Caco-2 (cell line): ENCODE measurements at regions not wholly inside any gene's neighbourhood (a gene's known extent, or its start where the extent isn't known, plus 50 kb on each side); places are given as distances from the start of the nearest gene placed in this dataset.

Experiments
- BruUV-seq: library from RNA; stranded (reverse); fragments of 400-500 nt; replicated peaks from 2 replicates; lab custom pipeline; 2021; lab: Mats Ljungman, UMichigan
- CTCF ChIA-PET: fragments of 300-600 bp; sonication (Branson Sonifier 250); formaldehyde crosslinking; loops from one replicate; lab custom pipeline; 2022; ENCODE audit warnings: antibody characterized with exemption; lab: Charles Lee
- POLR2A ChIA-PET: fragments of 300-600 bp; sonication (Branson Sonifier 250); formaldehyde crosslinking; loops from one replicate; lab custom pipeline; 2022; ENCODE audit warnings: antibody characterized with exemption; lab: Charles Lee
- DNase-seq, 2 experiments: peaks; one replicate each; pipeline versions ENCODE4 v3.0.0 to v3.0.0-alpha.2; 2020 to 2022
- H3K27me3 ChIP-seq: replicated peaks from 2 replicates; pipeline ENCODE4 v1.6.0; 2011; ENCODE audit warnings: low read length; ENCODE audit not compliant: control insufficient read depth, insufficient read depth
- H3K36me3 ChIP-seq: 2 replicates; pipeline ENCODE4 v1.5.1; 2011; ENCODE audit warnings: low read length; ENCODE audit not compliant: control insufficient read depth, insufficient read depth
- H3K4me1 ChIP-seq: fragments of 250-450 bp; sonication (Bioruptor Pico); 2 replicates; pipeline ENCODE4 v1.5.1; 2020; ENCODE audit warnings: mild to moderate bottlenecking
- H3K4me3 ChIP-seq: 2 replicates; pipeline ENCODE4 v1.5.1; 2011; ENCODE audit warnings: low read depth, mild to moderate bottlenecking, control low read depth, low read length
- H3K9me3 ChIP-seq: fragments of 250-450 bp; sonication (Bioruptor Pico); 2 replicates; pipeline ENCODE4 v1.5.1; 2020; ENCODE audit warnings: mild to moderate bottlenecking, moderate library complexity
- H3K27ac Mint-ChIP-seq: one replicate; pipeline ENCODE4 v1.8.0; 2022; ENCODE audit warnings: mixed read lengths; ENCODE audit not compliant: unreplicated experiment
- H3K27me3 Mint-ChIP-seq: one replicate; pipeline ENCODE4 v1.8.0; 2022; ENCODE audit warnings: mixed read lengths; ENCODE audit not compliant: insufficient read depth, unreplicated experiment
- H3K36me3 Mint-ChIP-seq: one replicate; pipeline ENCODE4 v1.8.0; 2022; ENCODE audit warnings: mild to moderate bottlenecking, mixed read lengths; ENCODE audit not compliant: insufficient read depth, unreplicated experiment
- H3K4me1 Mint-ChIP-seq: one replicate; pipeline ENCODE4 v1.8.0; 2022; ENCODE audit warnings: low read depth, mixed read lengths; ENCODE audit not compliant: unreplicated experiment
- H3K4me3 Mint-ChIP-seq: one replicate; pipeline ENCODE4 v1.8.0; 2022; ENCODE audit warnings: mild to moderate bottlenecking, moderate library complexity, mixed read lengths; ENCODE audit not compliant: unreplicated experiment
- H3K9me3 Mint-ChIP-seq: one replicate; pipeline ENCODE4 v1.8.0; 2022; ENCODE audit warnings: mixed read lengths; ENCODE audit not compliant: unreplicated experiment
- CTCF ChIP-seq, 2 experiments: fragments of 200-600 bp in 1 of 2; IDR thresholded peaks; 1 replicate in 1 of 2; 2 replicates in 1 of 2; pipeline versions ENCODE4 v1.5.1 to v1.8.0; 2011 to 2022; ENCODE audit warnings: antibody characterized with exemption in 1 of 2, control low read depth in 1 of 2, inconsistent platforms in 1 of 2, low read depth in 1 of 2, low read length in 1 of 2, mild to moderate bottlenecking in 1 of 2, moderate library complexity in 1 of 2; ENCODE audit not compliant: insufficient read depth in 1 of 2, severe bottlenecking in 1 of 2, unreplicated experiment in 1 of 2
- intact Hi-C: fragments of 100-400 bp; cut with micrococcal nuclease; formaldehyde crosslinking; loops from one replicate; pipeline ENCODE4 v1.10.0; 2022; ENCODE audit not compliant: unreplicated experiment

- H3K4me3 ChIP-seq, result no peak overlapping the region
- H3K9me3 ChIP-seq, result no peaks in the 10 kb centered on the region
- no peaks in the 10 kb centered on the region for H3K27me3 ChIP-seq
- intact Hi-C loops, result no loop called here
- ChIA-PET CTCF (no interaction called here), POLR2A (no interaction called here)
- BruUV-seq, result no TSS peak
- no peaks in the 10 kb centered on the region for H3K36me3 Mint-ChIP-seq
- no peak overlapping the region for H3K4me3 Mint-ChIP-seq
- no peaks in the 10 kb centered on the region for H3K27me3 Mint-ChIP-seq
- peaks cover 7% of the 10 kb centered on the region for H3K4me1 Mint-ChIP-seq
- no peaks in the 10 kb centered on the region for H3K9me3 Mint-ChIP-seq
- H3K36me3 ChIP-seq, result no peaks in the 10 kb centered on the region
- no peak for TF ChIP-seq CTCF (IDR thresholded peaks at IDR 0.05; ENCODE audit: insufficient read depth in 1 of 2, low read depth in 1 of 2, low read length in 1 of 2, severe bottlenecking in 1 of 2, unreplicated experiment in 1 of 2)
- DNase-seq, result no peak
- peaks cover 8% of the 10 kb centered on the region; the same call in 1 of the 2 replicates for H3K4me1 ChIP-seq
- H3K27ac Mint-ChIP-seq, result peak overlapping the region; percentile 19
Measured at GRCh38 chr13:109332506-109333499, 453.6 kb downstream of the IRS2 start.

GRCh38 chr13:109331898-109332297 lies 454.5 kb downstream of the IRS2 start:
- Histone ChIP-seq H3K27me3 (no peaks in the 10 kb centered on the region), H3K4me3 (no peak overlapping the region), H3K4me1 (peaks cover 8% of the 10 kb centered on the region; the same call in 1 of the 2 replicates), H3K36me3 (no peaks in the 10 kb centered on the region), H3K9me3 (no peaks in the 10 kb centered on the region)
- no peak overlapping the region for H3K27ac Mint-ChIP-seq
- peaks cover 5% of the 10 kb centered on the region for H3K4me1 Mint-ChIP-seq
- peak in 1 of 2 experiments; percentile 44 for DNase-seq
- H3K27me3 Mint-ChIP-seq, result no peaks in the 10 kb centered on the region
- H3K36me3 Mint-ChIP-seq, result no peaks in the 10 kb centered on the region
- intact Hi-C loops, result no loop called here
- H3K4me3 Mint-ChIP-seq, result no peak overlapping the region
- CTCF ChIA-PET, result no interaction called here
- H3K9me3 Mint-ChIP-seq, result no peaks in the 10 kb centered on the region
- no peak for TF ChIP-seq CTCF (IDR thresholded peaks at IDR 0.05; ENCODE audit: insufficient read depth in 1 of 2, low read depth in 1 of 2, low read length in 1 of 2, severe bottlenecking in 1 of 2, unreplicated experiment in 1 of 2)
- BruUV-seq, result no TSS peak
- POLR2A ChIA-PET, result no interaction called here

GRCh38 chr13:109331011-109331433 lies 455.4 kb downstream of the IRS2 start:
- peaks cover 5% of the 10 kb centered on the region for H3K4me1 Mint-ChIP-seq
- no TSS peak for BruUV-seq
- CTCF ChIA-PET, result no interaction called here
- no peak for DNase-seq
- H3K4me3 Mint-ChIP-seq, result no peak overlapping the region
- H3K4me3 ChIP-seq, result no peak overlapping the region
- no peak for TF ChIP-seq CTCF (IDR thresholded peaks at IDR 0.05; ENCODE audit: insufficient read depth in 1 of 2, low read depth in 1 of 2, low read length in 1 of 2, severe bottlenecking in 1 of 2, unreplicated experiment in 1 of 2)
- no peaks in the 10 kb centered on the region for H3K27me3 ChIP-seq
- H3K9me3 Mint-ChIP-seq, result no peaks in the 10 kb centered on the region
- intact Hi-C loops, result no loop called here
- no peaks in the 10 kb centered on the region for H3K36me3 ChIP-seq
- H3K27ac Mint-ChIP-seq, result no peak overlapping the region
- peaks cover 17% of the 10 kb centered on the region for H3K4me1 ChIP-seq
- no peaks in the 10 kb centered on the region for H3K27me3 Mint-ChIP-seq
- no peaks in the 10 kb centered on the region for H3K9me3 ChIP-seq
- POLR2A ChIA-PET, result no interaction called here
- H3K36me3 Mint-ChIP-seq, result no peaks in the 10 kb centered on the region
